ENCODE measurements at regions not wholly inside any gene's neighbourhood (a gene's known extent, or its start where the extent isn't known, plus 50 kb on each side); places are given as distances from the start of the nearest gene placed in this dataset.

- no peak for TF ChIP-seq CTCF (conservative IDR thresholded peaks at IDR 0.05)
- no peaks in the 10 kb centered on the region for H3K4me1 Mint-ChIP-seq (ENCODE audit: unreplicated experiment)
- DNase-seq (ENCODE audit: extremely low spot score, unreplicated experiment), result no peak
- H3K27me3 Mint-ChIP-seq, result no peaks in the 10 kb centered on the region
- no peaks in the 10 kb centered on the region for H3K36me3 Mint-ChIP-seq
- H3K27ac Mint-ChIP-seq, result no peak overlapping the region
- H3K9me3 Mint-ChIP-seq, result no peaks in the 10 kb centered on the region
- no peak overlapping the region for H3K4me3 Mint-ChIP-seq
Measured at GRCh38 chr3:74824366-74824765, 209.9 kb upstream of the CNTN3 start.

DNA sequence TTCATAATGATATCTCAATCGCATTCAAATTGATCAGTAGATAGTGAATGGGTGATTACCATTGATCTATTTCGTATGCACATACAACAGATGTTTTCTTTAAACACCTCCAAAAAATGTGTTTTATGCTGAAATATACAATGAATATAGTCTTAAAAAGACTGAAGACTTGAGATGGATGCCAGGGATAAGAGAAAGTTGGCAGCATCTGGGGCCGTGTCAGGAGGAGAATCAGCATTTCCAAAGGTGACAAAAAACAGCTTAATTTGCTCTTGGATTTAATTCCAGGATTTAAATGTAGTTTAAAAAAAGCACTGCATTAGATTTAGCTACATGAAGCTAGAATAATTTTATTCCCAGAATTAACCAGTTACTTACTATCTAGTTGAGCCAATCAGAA lies 199.7 kb upstream of the CNTN3 start:
- H3K27me3 Mint-ChIP-seq, result no peaks in the 10 kb centered on the region

DNA sequence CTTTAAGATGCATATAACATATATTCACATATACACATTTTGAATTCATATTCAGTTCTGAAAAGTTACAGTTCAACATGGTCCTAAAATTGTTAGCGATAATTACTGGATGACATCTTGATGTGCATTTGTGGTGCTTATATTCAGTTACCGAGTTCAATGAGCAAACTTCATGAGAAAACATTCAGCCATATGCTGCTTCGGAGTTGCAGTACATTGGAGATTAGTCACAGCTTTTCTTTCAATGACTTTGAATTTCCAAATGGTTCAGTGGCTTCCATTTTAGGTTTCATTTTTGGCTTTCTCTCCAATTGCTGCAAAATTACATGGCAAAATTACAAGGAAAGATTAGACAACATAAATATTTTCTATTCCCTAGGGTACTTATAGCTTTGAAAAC lies 198.3 kb upstream of the CNTN3 start:
- Mint-ChIP-seq H3K36me3 (no peaks in the 10 kb centered on the region), H3K4me3 (no peak overlapping the region), H3K4me1 (ENCODE audit: unreplicated experiment) (no peaks in the 10 kb centered on the region), H3K9me3 (no peaks in the 10 kb centered on the region), H3K27ac (no peak overlapping the region), H3K27me3 (no peaks in the 10 kb centered on the region)
- TF ChIP-seq CTCF (conservative IDR thresholded peaks at IDR 0.05), result no peak
- no peak for DNase-seq (ENCODE audit: extremely low spot score, unreplicated experiment)

More for the DNA sequence above, 199.7 kb upstream of the CNTN3 start:
- Mint-ChIP-seq H3K4me3 (no peak overlapping the region), H3K27ac (no peak overlapping the region), H3K4me1 (ENCODE audit: unreplicated experiment) (no peaks in the 10 kb centered on the region), H3K9me3 (no peaks in the 10 kb centered on the region), H3K36me3 (no peaks in the 10 kb centered on the region)
- DNase-seq (ENCODE audit: extremely low spot score, unreplicated experiment), result no peak
- no peak for TF ChIP-seq CTCF (conservative IDR thresholded peaks at IDR 0.05)

GRCh38 chr3:74808506-74809275 lies 194.2 kb upstream of the CNTN3 start:
- no peak overlapping the region for H3K4me3 Mint-ChIP-seq
- H3K27ac Mint-ChIP-seq, result no peak overlapping the region
- no peaks in the 10 kb centered on the region for H3K36me3 Mint-ChIP-seq

GRCh38 chr3:74801924-74802323 lies 187.5 kb upstream of the CNTN3 start:
- no peak overlapping the region for H3K27ac Mint-ChIP-seq
- H3K36me3 Mint-ChIP-seq, result no peaks in the 10 kb centered on the region
- H3K4me3 Mint-ChIP-seq, result no peak overlapping the region
- no peaks in the 10 kb centered on the region for H3K9me3 Mint-ChIP-seq
- DNase-seq (ENCODE audit: extremely low spot score, unreplicated experiment), result no peak
- no peaks in the 10 kb centered on the region for H3K4me1 Mint-ChIP-seq (ENCODE audit: unreplicated experiment)
- TF ChIP-seq CTCF (conservative IDR thresholded peaks at IDR 0.05), result no peak
- no peaks in the 10 kb centered on the region for H3K27me3 Mint-ChIP-seq

More at GRCh38 chr3:74808506-74809275, 194.2 kb upstream of the CNTN3 start:
- Mint-ChIP-seq H3K27me3 (no peaks in the 10 kb centered on the region), H3K4me1 (ENCODE audit: unreplicated experiment) (no peaks in the 10 kb centered on the region), H3K9me3 (no peaks in the 10 kb centered on the region)
- DNase-seq (ENCODE audit: extremely low spot score, unreplicated experiment), result no peak
- no peak for TF ChIP-seq CTCF (conservative IDR thresholded peaks at IDR 0.05)
